GM12878 (cell line): ENCODE measurements at regions not wholly inside any gene's neighbourhood (a gene's known extent, or its start where the extent isn't known, plus 50 kb on each side); places are given as distances from the start of the nearest gene placed in this dataset.

Experiments
- ATAC-seq: fragments of 200-7000 bp; cut with Tn5 transposase; 3 replicates; pipeline ENCODE4 v1.9.1; 2020; ENCODE audit warnings: mild to moderate bottlenecking, moderate library complexity
- BruUV-seq: library from RNA; stranded (reverse); fragments of 400-500 nt; replicated peaks from 2 replicates; lab custom pipeline; 2021; lab: Mats Ljungman, UMichigan
- CTCF ChIA-PET: fragments of 300-600 bp; sonication (Branson Sonifier 250); formaldehyde crosslinking; extraction: SDS; loops from one replicate; lab custom pipeline; 2021; ENCODE audit warnings: inconsistent platforms; lab: Yijun Ruan, JAX
- POLR2A ChIA-PET: fragments of 350-600 bp; formaldehyde crosslinking; extraction: SDS; loops from one replicate; lab custom pipeline; 2021; ENCODE audit warnings: inconsistent platforms; lab: Charles Lee
- RAD21 ChIA-PET: fragments of 300-600 bp; sonication (Branson Sonifier 250); formaldehyde crosslinking; loops from one replicate; lab custom pipeline; 2023; ENCODE audit warnings: antibody characterized with exemption; ENCODE audit not compliant: unreplicated experiment; lab: Charles Lee
- SMC1A ChIA-PET: fragments of 300-600 bp; sonication (Branson Sonifier 250); formaldehyde crosslinking; loops from one replicate; lab custom pipeline; 2023; ENCODE audit not compliant: unreplicated experiment, uncharacterized antibody; lab: Charles Lee
- DNase-seq: peaks from one replicate; pipeline ENCODE4 v3.0.0-alpha.2; 2011; ENCODE audit warnings: low read depth, low spot score
- FAIRE-seq: peaks from 3 replicates; lab custom pipeline; 2011; peaks lifted over from hg19 to GRCh38; lab: Jason Lieb, UNC
- H2AFZ ChIP-seq: 2 replicates; pipeline ENCODE4 v1.6.0; 2011; ENCODE audit warnings: low read depth, low read length, control low read depth; ENCODE audit not compliant: control insufficient read depth
- H3K27ac ChIP-seq: 2 replicates; pipeline ENCODE4 v1.5.1; 2011; ENCODE audit warnings: control low read depth; ENCODE audit not compliant: control insufficient read depth, insufficient read depth
- H3K27me3 ChIP-seq, 2 experiments: replicated peaks in 1 of 2; 2 replicates each; pipeline versions ENCODE4 v1.6.0 to v1.6.1; 2011; ENCODE audit warnings: low read length in 1 of 2; ENCODE audit not compliant: control insufficient read depth in 2 of 2, insufficient read depth in 2 of 2
- H3K36me3 ChIP-seq, 2 experiments: 2 replicates each; pipeline ENCODE4 v1.5.1; 2011; ENCODE audit warnings: low read length in 1 of 2; ENCODE audit not compliant: control insufficient read depth in 2 of 2, insufficient read depth in 2 of 2
- H3K4me1 ChIP-seq: 2 replicates; pipeline ENCODE4 v1.6.1; 2011; ENCODE audit warnings: mild to moderate bottlenecking, low read length, moderate library complexity, mixed read lengths; ENCODE audit not compliant: control insufficient read depth, insufficient read depth
- H3K4me2 ChIP-seq: 2 replicates; pipeline ENCODE4 v1.6.0; 2011; ENCODE audit warnings: control low read depth; ENCODE audit not compliant: control insufficient read depth, insufficient read depth
- H3K4me3 ChIP-seq: fragments of 200-600 bp; sonication (generic); 2 replicates; pipeline ENCODE4 v1.5.1; 2016
- H3K79me2 ChIP-seq: 2 replicates; pipeline ENCODE4 v1.6.0; 2011; ENCODE audit warnings: low read length; ENCODE audit not compliant: control insufficient read depth, insufficient read depth
- H3K9ac ChIP-seq: 2 replicates; pipeline ENCODE4 v1.8.0; 2011; ENCODE audit warnings: low read length, control low read depth, mixed read lengths; ENCODE audit not compliant: control insufficient read depth, insufficient read depth
- H3K9me3 ChIP-seq: replicated peaks from 3 replicates; pipeline ENCODE4 v1.5.1; 2011; ENCODE audit warnings: mild to moderate bottlenecking, low read length; ENCODE audit not compliant: control insufficient read depth, insufficient read depth
- H4K20me1 ChIP-seq: 2 replicates; pipeline ENCODE4 v1.6.0; 2011; ENCODE audit not compliant: control insufficient read depth, insufficient read depth
- BHLHE40 ChIP-seq, 2 experiments: fragments of 450-650 bp in 1 of 2; IDR thresholded peaks; 2 replicates each; pipeline ENCODE4 v1.6.1; 2011 to 2017; ENCODE audit warnings: low read depth in 2 of 2, borderline replicate concordance in 1 of 2, improper control_type of control experiment in 1 of 2, low read length in 1 of 2, mild to moderate bottlenecking in 1 of 2
- BMI1 ChIP-seq: fragments of 450-650 bp; IDR thresholded peaks from 2 replicates; pipeline ENCODE4 v1.6.1; 2016; ENCODE audit warnings: mild to moderate bottlenecking, moderate library complexity, borderline replicate concordance
- CBX3 ChIP-seq: fragments of 200-600 bp; sonication (generic); IDR thresholded peaks from 2 replicates; pipeline ENCODE4 v1.6.1; 2016; ENCODE audit warnings: low read depth, borderline replicate concordance
- CHD1 ChIP-seq: IDR thresholded peaks from 2 replicates; pipeline ENCODE4 v1.6.1; 2012; ENCODE audit warnings: low read depth, low read length, improper control_type of control experiment
- CREM ChIP-seq: IDR thresholded peaks from 2 replicates; pipeline ENCODE4 v1.6.1; 2014; ENCODE audit warnings: antibody characterized with exemption, low read depth
- CUX1 ChIP-seq: IDR thresholded peaks from 2 replicates; pipeline ENCODE4 v1.6.1; 2012; ENCODE audit warnings: improper control_type of control experiment, low read depth, low read length; ENCODE audit not compliant: insufficient replicate concordance
- GABPA ChIP-seq: IDR thresholded peaks from 2 replicates; pipeline ENCODE4 v1.6.1; 2014; ENCODE audit warnings: antibody characterized with exemption, low read depth, mild to moderate bottlenecking, inconsistent platforms
- HDAC2 ChIP-seq: fragments of 200-600 bp; sonication (generic); IDR thresholded peaks from 2 replicates; pipeline ENCODE4 v1.6.1; 2017
- HSF1 ChIP-seq: fragments of 150-350 bp; IDR thresholded peaks from 2 replicates; pipeline ENCODE4 v1.6.1; 2014; ENCODE audit warnings: mild to moderate bottlenecking, low read depth, low read length
- IKZF1 ChIP-seq: fragments of 450-650 bp; conservative IDR thresholded peaks from 2 replicates; pipeline ENCODE4 v1.6.1; 2017; ENCODE audit warnings: antibody characterized with exemption, mild to moderate bottlenecking
- IRF3 ChIP-seq: fragments of 450-650 bp; IDR thresholded peaks from 2 replicates; pipeline ENCODE4 v1.6.1; 2014; ENCODE audit warnings: mild to moderate bottlenecking
- MEF2A ChIP-seq: IDR thresholded peaks from 2 replicates; pipeline ENCODE4 v1.6.1; 2011; ENCODE audit warnings: low read depth, mild to moderate bottlenecking, low read length, moderate library complexity; ENCODE audit not compliant: insufficient read depth
- RUNX3 ChIP-seq: IDR thresholded peaks from 2 replicates; pipeline ENCODE4 v1.6.1; 2012; ENCODE audit warnings: low read length, inconsistent platforms
- SIX5 ChIP-seq: IDR thresholded peaks from 2 replicates; pipeline ENCODE4 v1.6.1; 2011; ENCODE audit warnings: mild to moderate bottlenecking, low read depth, low read length, moderate library complexity; ENCODE audit not compliant: severe bottlenecking
- SREBF1 ChIP-seq: IDR thresholded peaks from 2 replicates; pipeline ENCODE4 v1.6.1; 2012; ENCODE audit warnings: mild to moderate bottlenecking, low read length
- TARDBP ChIP-seq: IDR thresholded peaks from 2 replicates; pipeline ENCODE4 v1.6.1; 2016; ENCODE audit warnings: borderline replicate concordance
- TBL1XR1 ChIP-seq: IDR thresholded peaks from 2 replicates; pipeline ENCODE4 v1.6.1; 2012; ENCODE audit warnings: low read depth, low read length, improper control_type of control experiment
- ZSCAN29 ChIP-seq: fragments of 450-650 bp; IDR thresholded peaks from 2 replicates; pipeline ENCODE4 v1.6.1; 2017; ENCODE audit warnings: mild to moderate bottlenecking, moderate library complexity
- ZZZ3 ChIP-seq: IDR thresholded peaks from 2 replicates; pipeline ENCODE4 v1.6.1; 2011; ENCODE audit warnings: low read depth; ENCODE audit not compliant: control insufficient read depth, insufficient read length
- WGBS: methylation state at CpG from one replicate; pipeline ENCODE4 v1.1.6; 2016; ENCODE audit warnings: low lambda C conversion rate; ENCODE audit not compliant: insufficient replicate concordance, insufficient coverage; ENCODE audit errors: missing lambda C conversion rate; 5-methylcytosine and 5-hydroxymethylcytosine counted together
- in situ Hi-C: fragments of 300-500 bp; cut with MboI; formaldehyde crosslinking; loops from 9 replicates; pipeline ENCODE4 v1.14.3; 2018; ENCODE audit warnings: mixed read lengths
- intact Hi-C: fragments of 100-400 bp; cut with micrococcal nuclease; formaldehyde crosslinking; loops from one replicate; pipeline ENCODE4 v1.14.2; 2022; ENCODE audit not compliant: unreplicated experiment

- TF ChIP-seq HDAC2: no peak
- TF ChIP-seq GABPA: no peak
- TF ChIP-seq BHLHE40 (IDR thresholded peaks at IDR 0.05; ENCODE audit: borderline replicate concordance in 1 of 2, low read depth in 2 of 2, low read length in 1 of 2): no peak
- no peak for TF ChIP-seq IKZF1
- no peak for TF ChIP-seq IRF3
- no peak for TF ChIP-seq TBL1XR1
- TF ChIP-seq ZZZ3: no peak
Observed at GRCh38 chr7:10325395-10325794, 648.3 kb upstream of the PHF14 start (continued).

GRCh38 chr7:10343108-10343507 lies 630.6 kb upstream of the PHF14 start:
- WGBS: 23% methylated on average over 2 of the region's 2 CpGs
- no peak for DNase-seq
- ChIA-PET POLR2A (no interaction called here), RAD21 (no interaction called here), CTCF (no interaction called here), SMC1A (no interaction called here)
- no peak overlapping the region for H3K27ac ChIP-seq
- in situ Hi-C loops: no loop called here
- H3K79me2 ChIP-seq: no peaks in the 10 kb centered on the region
- BruUV-seq: no TSS peak
- H3K9me3 ChIP-seq: no peaks in the 10 kb centered on the region
- H4K20me1 ChIP-seq: no peaks in the 10 kb centered on the region
- no peak for ATAC-seq
- H3K4me1 ChIP-seq: no peaks in the 10 kb centered on the region
- no peak for FAIRE-seq
- H3K4me3 ChIP-seq: no peak overlapping the region
- H3K9ac ChIP-seq: no peak overlapping the region
- H3K36me3 ChIP-seq: no peaks in the 10 kb centered on the region
- H3K27me3 ChIP-seq: no peaks in the 10 kb centered on the region
- H2AFZ ChIP-seq: no peak overlapping the region
- no peak overlapping the region for H3K4me2 ChIP-seq
- intact Hi-C loops: no loop called here
- TF ChIP-seq CBX3 (no peak), HSF1 (no peak), CHD1 (no peak), SREBF1 (no peak), SIX5 (no peak), TARDBP (no peak), ZSCAN29 (no peak), RUNX3 (no peak), CUX1 (no peak), CREM (no peak), MEF2A (no peak), BMI1 (no peak)
